Ishikawa (cell line): ENCODE measurements at regions not wholly inside any gene's neighbourhood (a gene's known extent, or its start where the extent isn't known, plus 50 kb on each side); places are given as distances from the start of the nearest gene placed in this dataset.

ENCODE experiments used
- CEBPB ChIP-seq: IDR thresholded peaks from 2 replicates; pipeline ENCODE4 v1.6.1; 2012
- EGR1 ChIP-seq: IDR thresholded peaks from 2 replicates; pipeline ENCODE4 v1.6.1; 2012
- EP300 ChIP-seq: IDR thresholded peaks from 2 replicates; pipeline ENCODE4 v1.6.1; 2012; ENCODE audit warnings: borderline replicate concordance
- FOXM1 ChIP-seq: IDR thresholded peaks from 2 replicates; pipeline ENCODE4 v1.6.1; 2012; ENCODE audit warnings: low read depth, borderline replicate concordance
- MAX ChIP-seq: IDR thresholded peaks from 2 replicates; pipeline ENCODE4 v1.6.1; 2012
- NFIC ChIP-seq: IDR thresholded peaks from 2 replicates; pipeline ENCODE4 v1.6.1; 2012
- RAD21 ChIP-seq: IDR thresholded peaks from 2 replicates; pipeline ENCODE4 v1.6.1; 2012; ENCODE audit warnings: low read depth
- TAF1 ChIP-seq: IDR thresholded peaks from 2 replicates; pipeline ENCODE4 v1.6.1; 2012; ENCODE audit warnings: low read depth, mild to moderate bottlenecking
- TCF12 ChIP-seq: IDR thresholded peaks from 2 replicates; pipeline ENCODE4 v1.6.1; 2012; ENCODE audit warnings: low read depth
- TEAD4 ChIP-seq: IDR thresholded peaks from 2 replicates; pipeline ENCODE4 v1.6.1; 2012
- ZBTB7A ChIP-seq: IDR thresholded peaks from 2 replicates; pipeline ENCODE4 v1.6.1; 2012; ENCODE audit warnings: low read depth
- TF ChIP-seq, protein P1 (sequence below): IDR thresholded peaks from 2 replicates; pipeline ENCODE4 v1.6.1; 2012; ENCODE audit warnings: low read depth, mild to moderate bottlenecking

DNA sequence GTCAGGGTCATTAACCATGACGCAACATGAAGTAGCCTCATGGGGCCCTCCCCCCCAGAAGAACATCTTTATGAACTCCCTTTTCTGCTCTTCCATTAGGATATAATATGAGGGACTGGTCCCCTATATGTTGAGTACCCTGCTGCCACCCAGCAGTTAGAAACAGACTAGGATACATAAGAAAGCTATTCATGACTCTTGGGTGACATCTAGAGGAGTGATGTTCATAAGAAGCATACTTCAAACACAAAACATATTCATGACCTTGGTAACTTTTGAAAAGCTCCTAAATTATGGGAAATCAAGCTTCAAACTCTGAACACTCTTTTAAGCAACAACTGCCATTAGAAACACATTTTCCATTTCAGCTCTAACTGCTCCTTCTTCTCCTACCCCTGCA is 155.2 kb upstream of the SPIN4 start:
- TF ChIP-seq RAD21 (peak; percentile 44), TAF1 (no peak), FOXM1 (no peak), CEBPB (no peak), EP300 (no peak), NFIC (no peak), ZBTB7A (no peak), MAX (no peak), TCF12 (no peak), TEAD4 (no peak), EGR1 (no peak)
- TF ChIP-seq, protein P1, sequence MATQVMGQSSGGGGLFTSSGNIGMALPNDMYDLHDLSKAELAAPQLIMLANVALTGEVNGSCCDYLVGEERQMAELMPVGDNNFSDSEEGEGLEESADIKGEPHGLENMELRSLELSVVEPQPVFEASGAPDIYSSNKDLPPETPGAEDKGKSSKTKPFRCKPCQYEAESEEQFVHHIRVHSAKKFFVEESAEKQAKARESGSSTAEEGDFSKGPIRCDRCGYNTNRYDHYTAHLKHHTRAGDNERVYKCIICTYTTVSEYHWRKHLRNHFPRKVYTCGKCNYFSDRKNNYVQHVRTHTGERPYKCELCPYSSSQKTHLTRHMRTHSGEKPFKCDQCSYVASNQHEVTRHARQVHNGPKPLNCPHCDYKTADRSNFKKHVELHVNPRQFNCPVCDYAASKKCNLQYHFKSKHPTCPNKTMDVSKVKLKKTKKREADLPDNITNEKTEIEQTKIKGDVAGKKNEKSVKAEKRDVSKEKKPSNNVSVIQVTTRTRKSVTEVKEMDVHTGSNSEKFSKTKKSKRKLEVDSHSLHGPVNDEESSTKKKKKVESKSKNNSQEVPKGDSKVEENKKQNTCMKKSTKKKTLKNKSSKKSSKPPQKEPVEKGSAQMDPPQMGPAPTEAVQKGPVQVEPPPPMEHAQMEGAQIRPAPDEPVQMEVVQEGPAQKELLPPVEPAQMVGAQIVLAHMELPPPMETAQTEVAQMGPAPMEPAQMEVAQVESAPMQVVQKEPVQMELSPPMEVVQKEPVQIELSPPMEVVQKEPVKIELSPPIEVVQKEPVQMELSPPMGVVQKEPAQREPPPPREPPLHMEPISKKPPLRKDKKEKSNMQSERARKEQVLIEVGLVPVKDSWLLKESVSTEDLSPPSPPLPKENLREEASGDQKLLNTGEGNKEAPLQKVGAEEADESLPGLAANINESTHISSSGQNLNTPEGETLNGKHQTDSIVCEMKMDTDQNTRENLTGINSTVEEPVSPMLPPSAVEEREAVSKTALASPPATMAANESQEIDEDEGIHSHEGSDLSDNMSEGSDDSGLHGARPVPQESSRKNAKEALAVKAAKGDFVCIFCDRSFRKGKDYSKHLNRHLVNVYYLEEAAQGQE: no peak
